CD8-positive, alpha-beta memory T cell (primary cell): ENCODE measurements at regions not wholly inside any gene's neighbourhood (a gene's known extent, or its start where the extent isn't known, plus 50 kb on each side); places are given as distances from the start of the nearest gene placed in this dataset.

ENCODE experiments used
- CTCF ChIA-PET: fragments of 350-600 bp; sonication (Branson Sonifier 250); formaldehyde crosslinking; loops from one replicate; lab custom pipeline; 2021; ENCODE audit warnings: antibody characterized with exemption; lab: Charles Lee
- POLR2A ChIA-PET: fragments of 350-600 bp; sonication (Branson Sonifier 250); formaldehyde crosslinking; loops from one replicate; lab custom pipeline; 2021; ENCODE audit warnings: antibody characterized with exemption; lab: Charles Lee
- DNase-seq, 5 donors: peaks; one replicate each; pipeline versions ENCODE4 v3.0.0 to v3.0.0-alpha.2; 2020 to 2022; ENCODE audit warnings: mixed read lengths in 1 of 5
- H3K27ac ChIP-seq: one replicate; pipeline ENCODE4 v1.7.0; 2013; ENCODE audit warnings: low read depth, mild to moderate bottlenecking, low read length, moderate library complexity
- H3K27me3 ChIP-seq: 2 replicates; pipeline ENCODE4 v1.7.0; 2013; ENCODE audit warnings: low read length, mild to moderate bottlenecking; ENCODE audit not compliant: insufficient read depth, poor library complexity, severe bottlenecking
- H3K36me3 ChIP-seq: 2 replicates; pipeline ENCODE4 v1.7.0; 2013; ENCODE audit warnings: mild to moderate bottlenecking, low read length, moderate library complexity; ENCODE audit not compliant: insufficient read depth
- H3K4me1 ChIP-seq: 2 replicates; pipeline ENCODE4 v1.7.0; 2013; ENCODE audit warnings: mild to moderate bottlenecking, low read length, moderate library complexity; ENCODE audit not compliant: insufficient read depth
- H3K4me3 ChIP-seq: 2 replicates; pipeline ENCODE4 v1.7.0; 2013; ENCODE audit warnings: mild to moderate bottlenecking, low read length
- H3K9me3 ChIP-seq: 2 replicates; pipeline ENCODE4 v1.7.0; 2013; ENCODE audit warnings: mild to moderate bottlenecking, low read length
- H3K27ac Mint-ChIP-seq, 8 donors: one replicate each; pipeline ENCODE4 v1.8.0; 2020 to 2021; ENCODE audit warnings: mixed read lengths in 8 of 8, mild to moderate bottlenecking in 6 of 8, inconsistent platforms in 3 of 8, moderate library complexity in 3 of 8
- H3K27me3 Mint-ChIP-seq, 2 donors: one replicate each; pipeline ENCODE4 v1.8.0; 2020 to 2021; ENCODE audit warnings: mixed read lengths in 2 of 2, mild to moderate bottlenecking in 1 of 2, moderate library complexity in 1 of 2
- H3K36me3 Mint-ChIP-seq, 3 donors: one replicate each; pipeline ENCODE4 v1.8.0; 2020 to 2021; ENCODE audit warnings: mixed read lengths in 3 of 3, inconsistent platforms in 1 of 3, mild to moderate bottlenecking in 1 of 3
- H3K4me1 Mint-ChIP-seq, 3 donors: one replicate each; pipeline ENCODE4 v1.8.0; 2020 to 2021; ENCODE audit warnings: mixed read lengths in 3 of 3, inconsistent platforms in 1 of 3, mild to moderate bottlenecking in 1 of 3
- H3K4me3 Mint-ChIP-seq, 7 donors: one replicate each; pipeline ENCODE4 v1.8.0; 2020 to 2021; ENCODE audit warnings: mixed read lengths in 7 of 7, mild to moderate bottlenecking in 6 of 7, moderate library complexity in 4 of 7, inconsistent platforms in 2 of 7
- H3K9me3 Mint-ChIP-seq, 5 donors: one replicate each; pipeline ENCODE4 v1.8.0; 2020 to 2022; ENCODE audit warnings: mixed read lengths in 5 of 5, mild to moderate bottlenecking in 3 of 5, moderate library complexity in 2 of 5, inconsistent platforms in 1 of 5

DNA sequence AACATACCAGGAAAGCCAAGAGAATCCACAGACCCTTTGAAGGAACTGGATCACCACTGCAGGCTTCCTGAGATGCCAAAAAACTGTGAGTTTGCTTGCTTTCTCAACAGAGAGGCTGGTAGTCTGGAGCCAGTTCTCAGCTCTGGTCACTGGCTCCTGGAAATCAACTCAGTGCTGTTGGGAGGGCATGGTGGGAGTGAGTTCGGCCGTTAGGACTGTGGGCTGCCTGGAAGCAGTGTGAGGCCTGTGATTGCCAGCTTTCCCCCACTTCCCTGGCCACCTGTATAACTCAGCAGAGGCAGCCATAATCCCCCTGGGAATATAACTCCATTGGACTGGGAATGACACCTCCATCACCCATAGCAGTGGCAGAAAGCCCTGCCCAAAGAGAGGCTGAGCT, 122.0 kb upstream of the FSTL5 start:
- no peaks in the 10 kb centered on the region for H3K9me3 ChIP-seq
- H3K27me3 ChIP-seq: no peaks in the 10 kb centered on the region
- CTCF ChIA-PET: no interaction called here
- Mint-ChIP-seq H3K36me3 (peaks cover 0 to 2% (median 0%) of the 10 kb centered on the region in 3 donors), H3K9me3 (peaks cover 5 to 16% (median 13%) of the 10 kb centered on the region in 5 donors), H3K27ac (no peak overlapping the region), H3K4me3 (no peak overlapping the region), H3K4me1 (no peaks in the 10 kb centered on the region), H3K27me3 (no peaks in the 10 kb centered on the region)
- H3K27ac ChIP-seq: no peak overlapping the region
- POLR2A ChIA-PET: no interaction called here
- no peak overlapping the region for H3K4me3 ChIP-seq
- no peaks in the 10 kb centered on the region for H3K4me1 ChIP-seq
- no peak for DNase-seq
- no peaks in the 10 kb centered on the region for H3K36me3 ChIP-seq

DNA sequence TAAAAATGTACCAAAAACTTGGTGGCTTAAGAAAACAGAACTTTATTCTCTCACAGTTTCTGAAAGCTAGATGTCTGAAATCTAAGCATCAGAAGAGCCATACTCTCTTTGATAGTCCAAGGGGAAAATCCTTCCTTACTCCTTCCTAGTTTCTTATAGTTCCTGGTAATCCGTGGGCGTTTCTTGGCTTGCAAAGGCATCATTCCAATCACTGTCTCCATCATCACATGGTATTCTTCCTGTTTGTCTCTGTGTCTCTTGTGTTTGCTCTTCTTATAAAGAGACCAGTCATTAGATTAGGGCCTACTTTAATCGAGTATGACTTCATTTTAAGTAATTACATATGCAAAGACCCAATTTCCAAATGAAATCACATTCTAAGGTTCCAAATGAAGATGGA, 118.9 kb upstream of the FSTL5 start:
- Histone ChIP-seq H3K27me3 (no peaks in the 10 kb centered on the region), H3K36me3 (no peaks in the 10 kb centered on the region), H3K4me3 (no peak overlapping the region), H3K9me3 (no peaks in the 10 kb centered on the region), H3K4me1 (no peaks in the 10 kb centered on the region), H3K27ac (no peak overlapping the region)
- Mint-ChIP-seq H3K27me3 (no peaks in the 10 kb centered on the region), H3K4me3 (no peak overlapping the region), H3K36me3 (no peaks in the 10 kb centered on the region), H3K4me1 (no peaks in the 10 kb centered on the region), H3K27ac (no peak overlapping the region), H3K9me3 (peaks cover 2 to 11% (median 5%) of the 10 kb centered on the region in 5 donors)
- no peak for DNase-seq
- ChIA-PET POLR2A (no interaction called here), CTCF (no interaction called here)

DNA sequence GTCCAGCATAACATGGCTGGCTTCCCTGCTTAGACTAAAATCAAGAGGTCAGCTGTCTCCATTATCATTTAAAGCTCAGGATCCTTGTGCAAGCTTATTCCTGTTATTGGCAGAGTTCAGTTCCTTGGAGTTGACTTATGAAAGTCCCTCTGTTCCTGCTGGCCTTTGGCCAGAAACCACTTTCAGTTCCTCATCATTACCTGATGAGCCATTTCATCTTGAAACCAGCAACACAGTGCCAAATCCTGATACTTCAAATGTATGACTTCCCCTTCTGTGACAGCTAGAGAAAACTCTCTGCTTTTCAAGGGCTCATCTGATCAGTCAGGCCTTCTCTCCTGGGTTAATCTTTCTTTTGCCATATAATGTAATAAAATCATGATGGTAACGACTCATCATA, 110.6 kb upstream of the FSTL5 start:
- H3K27me3 ChIP-seq: no peaks in the 10 kb centered on the region
- Mint-ChIP-seq H3K27ac (no peak overlapping the region), H3K36me3 (no peaks in the 10 kb centered on the region), H3K4me1 (no peaks in the 10 kb centered on the region), H3K9me3 (peaks cover 0 to 18% (median 0%) of the 10 kb centered on the region in 5 donors), H3K27me3 (no peaks in the 10 kb centered on the region), H3K4me3 (no peak overlapping the region)
- no peak overlapping the region for H3K4me3 ChIP-seq
- DNase-seq: no peak
- H3K9me3 ChIP-seq: no peaks in the 10 kb centered on the region
- no peak overlapping the region for H3K27ac ChIP-seq
- no peaks in the 10 kb centered on the region for H3K4me1 ChIP-seq
- ChIA-PET CTCF (no interaction called here), POLR2A (no interaction called here)
- no peaks in the 10 kb centered on the region for H3K36me3 ChIP-seq

DNA sequence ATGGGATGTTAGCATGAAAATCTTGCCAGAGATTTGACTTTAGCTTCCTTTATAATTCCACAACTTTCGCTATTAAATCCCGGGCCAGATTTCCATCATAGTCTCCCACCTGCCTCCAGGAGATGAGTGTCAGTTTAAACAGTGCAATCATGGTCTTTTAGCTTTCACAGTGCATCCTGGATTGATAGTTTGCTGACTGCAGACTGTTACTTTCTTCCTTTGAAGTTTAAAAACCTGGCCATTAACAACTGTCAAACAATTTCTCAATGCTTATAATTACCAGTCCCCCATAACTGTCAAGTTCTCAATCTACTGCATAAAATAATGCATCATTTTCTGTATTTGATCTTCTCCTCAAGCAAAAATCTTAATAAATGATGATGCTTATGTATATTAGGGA, 108.4 kb upstream of the FSTL5 start:
- POLR2A ChIA-PET: no interaction called here
- no peak overlapping the region for H3K4me3 ChIP-seq
- H3K27ac ChIP-seq: no peak overlapping the region
- no peak for DNase-seq
- H3K36me3 Mint-ChIP-seq: no peaks in the 10 kb centered on the region
- H3K4me1 Mint-ChIP-seq: no peaks in the 10 kb centered on the region
- no peaks in the 10 kb centered on the region for H3K27me3 ChIP-seq
- CTCF ChIA-PET: no interaction called here
- H3K4me1 ChIP-seq: no peaks in the 10 kb centered on the region
- H3K4me3 Mint-ChIP-seq: no peak overlapping the region
- no peaks in the 10 kb centered on the region for H3K9me3 ChIP-seq
- H3K27ac Mint-ChIP-seq: no peak overlapping the region
- H3K36me3 ChIP-seq: no peaks in the 10 kb centered on the region
- H3K9me3 Mint-ChIP-seq: peaks cover 0 to 18% (median 3%) of the 10 kb centered on the region in 5 donors
- no peaks in the 10 kb centered on the region for H3K27me3 Mint-ChIP-seq

DNA sequence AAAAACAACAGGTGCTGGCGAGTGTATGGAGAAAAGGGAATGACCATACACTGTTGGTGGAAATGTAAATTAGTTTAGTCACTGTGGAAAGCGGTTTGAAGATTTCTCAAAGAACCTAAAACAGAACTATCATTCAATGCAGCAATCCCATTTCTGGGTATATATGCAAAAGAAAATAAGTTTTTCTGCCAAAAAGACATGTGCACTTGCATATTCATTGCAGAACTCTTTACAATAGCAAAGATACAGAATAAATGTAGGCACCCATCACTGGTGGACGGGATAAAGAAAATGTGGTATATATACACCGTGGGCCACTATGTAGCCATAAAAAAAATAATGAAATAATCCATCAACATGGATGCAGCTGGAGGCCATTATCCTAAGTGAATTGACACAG, 105.1 kb upstream of the FSTL5 start:
- DNase-seq: no peak
- H3K27ac Mint-ChIP-seq: no peak overlapping the region

DNA sequence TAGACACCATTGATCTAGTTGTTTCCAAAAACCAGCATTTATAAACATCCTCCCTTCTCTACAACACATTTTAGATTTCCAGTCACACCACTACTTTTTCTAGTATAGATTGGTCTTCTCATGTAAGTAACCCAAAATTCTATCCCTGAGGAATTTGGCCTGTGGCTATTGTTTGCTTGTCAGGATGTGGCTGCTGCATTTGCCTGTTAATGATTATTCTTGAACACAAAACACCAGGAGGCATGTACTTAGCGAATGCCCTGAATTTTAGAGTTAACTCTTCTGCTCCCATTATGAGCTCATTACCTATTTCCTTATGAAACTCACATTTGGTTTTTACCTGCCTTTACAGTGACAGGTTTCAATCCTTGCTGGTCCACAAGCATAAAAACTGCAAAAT, 102.0 kb upstream of the FSTL5 start:
- H3K9me3 ChIP-seq: no peaks in the 10 kb centered on the region
- Mint-ChIP-seq H3K4me3 (no peak overlapping the region), H3K36me3 (no peaks in the 10 kb centered on the region), H3K4me1 (no peaks in the 10 kb centered on the region), H3K27me3 (no peaks in the 10 kb centered on the region), H3K27ac (no peak overlapping the region), H3K9me3 (peaks cover 14 to 38% (median 18%) of the 10 kb centered on the region in 5 donors)
- no peaks in the 10 kb centered on the region for H3K4me1 ChIP-seq
- no peaks in the 10 kb centered on the region for H3K27me3 ChIP-seq
- POLR2A ChIA-PET: no interaction called here
- no peak overlapping the region for H3K4me3 ChIP-seq
- no peak overlapping the region for H3K27ac ChIP-seq
- H3K36me3 ChIP-seq: no peaks in the 10 kb centered on the region
- DNase-seq: no peak
- CTCF ChIA-PET: no interaction called here

More for the DNA sequence above, 105.1 kb upstream of the FSTL5 start:
- H3K4me3 ChIP-seq: no peak overlapping the region
- H3K36me3 ChIP-seq: no peaks in the 10 kb centered on the region
- H3K9me3 ChIP-seq: no peaks in the 10 kb centered on the region
- H3K36me3 Mint-ChIP-seq: no peaks in the 10 kb centered on the region
- H3K27me3 ChIP-seq: no peaks in the 10 kb centered on the region
- H3K4me3 Mint-ChIP-seq: no peak overlapping the region
- POLR2A ChIA-PET: no interaction called here
- CTCF ChIA-PET: no interaction called here
- H3K4me1 Mint-ChIP-seq: no peaks in the 10 kb centered on the region
- H3K9me3 Mint-ChIP-seq: peaks cover 9 to 28% (median 13%) of the 10 kb centered on the region in 5 donors
- H3K4me1 ChIP-seq: no peaks in the 10 kb centered on the region
- no peaks in the 10 kb centered on the region for H3K27me3 Mint-ChIP-seq
- no peak overlapping the region for H3K27ac ChIP-seq

DNA sequence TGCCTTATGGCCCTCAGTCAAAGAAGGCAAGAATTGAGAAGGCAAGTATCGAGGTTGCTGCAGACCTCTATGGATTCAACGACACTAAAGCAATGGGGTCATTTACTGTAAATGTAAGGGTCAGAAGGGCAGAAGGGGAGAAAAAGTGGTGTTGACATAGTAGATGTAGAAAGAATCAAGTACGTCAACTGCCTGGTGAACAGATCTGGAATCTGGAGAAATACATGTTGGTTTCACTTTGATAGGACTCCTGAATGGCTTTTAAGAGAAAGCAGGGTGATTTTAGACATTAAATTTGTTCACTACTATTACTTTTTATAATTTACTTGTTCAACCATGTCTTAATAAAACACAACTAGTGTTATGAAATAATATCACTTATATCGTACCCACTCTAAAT, 81.3 kb upstream of the FSTL5 start:
- H3K36me3 Mint-ChIP-seq: no peaks in the 10 kb centered on the region
- POLR2A ChIA-PET: no interaction called here
- H3K4me1 Mint-ChIP-seq: no peaks in the 10 kb centered on the region

DNA sequence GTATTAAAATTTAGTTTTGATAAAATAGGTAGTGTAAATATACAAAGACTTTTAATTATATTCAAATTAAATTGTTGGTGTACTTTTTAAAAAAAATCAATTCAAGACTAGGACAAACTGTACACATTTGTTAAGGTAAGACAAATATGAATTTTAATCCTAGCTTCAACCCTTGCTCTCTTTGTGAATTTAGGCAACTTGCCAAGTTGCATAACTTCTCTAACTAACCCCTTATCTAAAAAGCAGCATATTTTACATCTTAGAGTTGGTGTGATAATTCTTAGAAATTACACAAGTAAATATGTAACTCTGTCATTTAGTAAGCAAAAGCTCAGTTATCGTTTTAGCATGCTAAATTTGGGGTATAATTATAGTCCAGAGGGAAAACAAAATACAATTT, 78.1 kb upstream of the FSTL5 start:
- no peak overlapping the region for H3K4me3 ChIP-seq
- no peak overlapping the region for H3K27ac ChIP-seq
- H3K27me3 Mint-ChIP-seq: peaks cover 0 to 1% of the 10 kb centered on the region in 2 donors
- H3K27ac Mint-ChIP-seq: no peak overlapping the region
- peaks cover 2 to 17% (median 8%) of the 10 kb centered on the region in 5 donors for H3K9me3 Mint-ChIP-seq
- H3K36me3 Mint-ChIP-seq: no peaks in the 10 kb centered on the region
- no peaks in the 10 kb centered on the region for H3K4me1 Mint-ChIP-seq
- no peaks in the 10 kb centered on the region for H3K9me3 ChIP-seq
- POLR2A ChIA-PET: no interaction called here
- H3K4me1 ChIP-seq: no peaks in the 10 kb centered on the region
- no peak for DNase-seq
- H3K27me3 ChIP-seq: no peaks in the 10 kb centered on the region
- H3K4me3 Mint-ChIP-seq: no peak overlapping the region
- no peaks in the 10 kb centered on the region for H3K36me3 ChIP-seq
- CTCF ChIA-PET: no interaction called here

More for the DNA sequence above, 81.3 kb upstream of the FSTL5 start:
- Histone ChIP-seq H3K27ac (no peak overlapping the region), H3K4me1 (no peaks in the 10 kb centered on the region), H3K4me3 (no peak overlapping the region), H3K9me3 (no peaks in the 10 kb centered on the region), H3K27me3 (no peaks in the 10 kb centered on the region), H3K36me3 (no peaks in the 10 kb centered on the region)
- CTCF ChIA-PET: no interaction called here
- no peak overlapping the region for H3K4me3 Mint-ChIP-seq
- H3K27ac Mint-ChIP-seq: no peak overlapping the region
- peaks cover 0 to 3% of the 10 kb centered on the region in 2 donors for H3K27me3 Mint-ChIP-seq
- peaks cover 4 to 19% (median 7%) of the 10 kb centered on the region in 5 donors for H3K9me3 Mint-ChIP-seq
- no peak for DNase-seq
